Activated CD4-positive, alpha-beta T cell treated with anti-CD3 and anti-CD28 coated beads, Interleukin-2, amount 50 U/mL, for 24 hours (primary cell): ENCODE measurements at regions not wholly inside any gene's neighbourhood (a gene's known extent, or its start where the extent isn't known, plus 50 kb on each side); places are given as distances from the start of the nearest gene placed in this dataset.

Experiments used
- DNase-seq, 2 donors: peaks; one replicate each; pipeline ENCODE4 v3.0.0-alpha.2; 2020; ENCODE audit warnings: low read depth in 1 of 2, low spot score in 1 of 2

DNA sequence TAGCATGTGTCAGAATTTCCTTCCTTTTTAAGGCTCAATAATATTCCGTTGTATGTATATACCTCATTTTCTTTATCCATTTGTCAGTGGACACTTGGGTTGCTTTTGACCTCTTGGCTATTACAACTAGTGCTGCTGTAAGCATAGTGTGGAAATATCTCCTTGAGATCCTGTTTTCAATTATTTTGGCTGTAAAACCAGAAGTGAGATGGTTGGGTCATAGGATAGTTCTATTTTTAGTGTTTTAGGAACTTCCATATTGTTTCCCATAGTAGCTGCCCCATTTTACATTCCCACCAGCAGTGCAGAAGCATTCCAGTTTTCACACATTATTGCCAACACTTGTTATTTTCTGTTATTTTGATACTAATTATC, 70.4 kb upstream of the C15orf39 start:
- DNase-seq: no peak

DNA sequence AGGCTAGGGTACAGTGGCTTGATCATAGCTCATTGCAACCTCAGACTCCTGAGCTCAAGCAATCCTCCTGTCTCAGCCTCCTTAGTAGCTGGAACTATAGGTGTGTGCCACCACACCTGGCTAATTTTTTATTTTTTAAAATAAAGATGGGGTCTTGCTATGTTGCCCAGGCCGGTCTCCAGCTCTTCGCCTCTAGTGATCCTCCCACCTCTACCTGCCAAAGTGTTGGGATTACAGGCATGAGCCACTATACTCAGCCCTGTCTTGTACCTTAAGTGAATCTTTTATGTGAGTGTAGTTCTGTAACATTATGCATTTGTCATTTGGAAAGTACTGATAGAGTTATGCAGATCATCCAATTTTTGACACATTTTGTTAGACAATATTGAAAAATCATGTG, 66.9 kb upstream of the C15orf39 start:
- no peak for DNase-seq

DNA sequence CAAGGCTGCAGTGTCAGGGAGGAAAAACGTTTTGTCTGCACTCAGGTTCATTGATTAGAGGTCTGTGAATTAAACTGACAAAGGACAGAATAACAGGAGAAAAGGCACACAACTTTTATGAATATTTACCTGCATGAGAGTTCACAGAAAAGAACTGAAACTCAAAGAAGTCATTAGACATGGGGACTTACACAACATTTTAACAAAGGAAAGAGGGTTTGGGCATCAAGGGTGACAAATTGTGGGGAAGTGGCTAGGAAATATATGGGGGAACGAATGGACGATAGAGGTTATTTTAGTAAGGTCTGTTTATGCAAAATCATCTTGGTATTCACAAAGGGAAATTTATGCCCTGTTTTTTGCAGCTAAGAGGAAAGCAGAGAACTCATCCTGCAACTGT, 65.6 kb upstream of the C15orf39 start:
- no peak for DNase-seq

GRCh38 chr15:75136758-75137157, 64.9 kb upstream of the C15orf39 start:
- DNase-seq: no peak

- DNase-seq: no peak
Measured at GRCh38 chr15:75138016-75138999, 63.4 kb upstream of the C15orf39 start.

GRCh38 chr15:75140080-75140879, 61.4 kb upstream of the C15orf39 start:
- DNase-seq: no peak

- DNase-seq: no peak
Measured at GRCh38 chr15:75142499-75142898, 59.2 kb upstream of the C15orf39 start.

- DNase-seq: no peak
Measured at GRCh38 chr15:75143738-75144334, 57.8 kb upstream of the C15orf39 start.

- DNase-seq: no peak
Measured at GRCh38 chr15:75145027-75145841, 56.4 kb upstream of the C15orf39 start.

DNA sequence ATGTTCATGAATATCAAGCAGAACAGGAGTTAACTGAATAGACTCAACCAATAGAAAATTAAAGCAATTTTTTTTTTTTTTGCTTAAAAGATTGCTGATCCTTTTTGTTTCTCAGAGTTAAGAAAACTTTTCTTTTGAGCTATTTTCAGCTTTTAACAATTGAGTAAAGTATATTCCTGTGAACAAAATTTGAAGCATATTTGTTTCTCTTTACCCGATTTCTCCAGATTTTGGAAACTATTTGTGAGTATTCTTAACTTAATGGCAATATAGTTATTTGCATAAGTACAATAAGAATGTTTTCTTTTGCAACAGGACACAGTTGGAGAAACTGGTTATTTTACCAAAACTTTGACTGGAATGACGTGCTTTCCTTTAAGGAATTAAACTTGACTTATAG, 53.4 kb upstream of the C15orf39 start:
- no peak for DNase-seq

DNA sequence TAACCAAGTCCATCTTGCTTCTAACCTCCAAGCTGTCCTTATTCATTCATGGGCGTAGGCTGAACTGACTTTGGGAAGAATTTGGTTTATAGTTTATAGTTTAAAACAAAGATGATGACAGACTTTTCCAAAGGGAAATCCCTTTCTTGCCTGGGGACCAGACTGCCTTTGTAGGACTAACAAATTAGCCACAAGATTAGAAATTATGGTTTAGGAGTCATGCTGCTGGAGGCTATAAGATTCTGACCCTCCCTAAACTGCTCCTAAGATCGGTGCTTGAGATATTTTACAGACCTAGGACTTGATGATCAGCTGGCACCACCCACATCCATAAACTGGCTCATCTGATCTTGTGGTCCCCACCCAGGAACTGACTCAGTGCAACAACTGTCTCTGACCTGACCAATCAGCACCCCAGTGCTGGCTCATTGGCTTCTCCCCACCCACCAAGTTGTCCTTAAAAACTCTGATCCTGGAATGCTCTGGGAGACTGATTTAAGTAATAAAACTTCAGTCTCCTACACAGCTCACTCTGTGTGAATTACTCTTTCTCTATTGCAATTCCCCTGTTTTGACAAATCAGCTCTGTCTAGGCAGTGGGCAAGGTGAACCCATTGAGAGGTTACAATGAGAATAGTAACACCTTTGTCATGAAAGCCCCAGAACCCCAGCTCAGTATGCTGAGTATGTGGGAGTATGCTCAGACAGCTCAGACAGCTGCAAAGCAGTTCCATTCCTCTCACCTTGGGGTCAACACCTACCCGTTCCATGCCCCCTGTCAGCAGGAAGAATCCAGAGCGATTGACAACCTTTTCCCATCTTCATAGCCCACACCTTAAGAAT, 51.6 kb upstream of the C15orf39 start:
- DNase-seq: no peak

DNA sequence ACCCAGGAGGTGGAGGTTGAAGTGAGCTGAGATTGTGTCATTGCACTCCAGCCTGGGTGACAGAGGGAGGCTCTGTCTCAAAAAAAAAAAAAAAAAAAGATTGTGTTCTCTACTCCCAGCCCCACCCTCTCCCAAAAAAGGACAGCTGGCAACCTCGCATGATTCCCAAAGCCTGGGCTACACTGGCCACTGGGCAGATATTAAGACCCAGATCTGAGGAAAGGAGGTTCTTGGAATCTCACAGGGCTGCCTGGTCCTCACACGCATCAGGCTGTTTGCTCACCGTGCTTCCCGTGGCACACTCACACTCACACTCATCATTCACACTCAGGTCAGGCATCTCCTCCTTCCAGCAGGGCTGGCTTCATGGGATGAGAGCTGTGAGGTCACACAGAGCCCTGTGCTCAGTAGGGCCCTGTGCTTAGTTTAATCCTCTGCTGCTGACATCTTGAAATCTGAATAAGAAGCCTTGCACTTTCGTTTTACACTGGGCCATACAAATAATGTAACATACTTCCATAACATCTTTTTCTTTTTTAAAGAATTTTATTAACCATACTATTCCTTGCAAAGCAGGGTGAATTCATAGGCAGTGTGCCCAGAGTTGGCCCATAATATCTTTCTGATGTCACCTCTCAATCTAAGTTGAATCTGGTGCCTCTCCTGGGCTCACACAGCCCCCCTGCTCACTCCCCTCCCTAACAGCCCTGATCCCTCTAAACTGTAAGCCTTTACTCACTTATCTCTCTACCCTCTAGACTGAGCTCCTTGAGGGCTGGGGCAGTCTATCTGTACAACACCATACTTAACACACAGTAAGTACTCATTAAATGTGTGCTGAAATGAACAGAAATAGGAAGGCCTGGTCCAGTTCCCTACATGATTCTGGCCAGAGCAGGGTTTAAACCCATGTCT, 50.2 kb upstream of the C15orf39 start:
- no peak for DNase-seq
